ENCODE measurements at regions not wholly inside any gene's neighbourhood (a gene's known extent, or its start where the extent isn't known, plus 50 kb on each side); places are given as distances from the start of the nearest gene placed in this dataset.

GRCh38 chr21:23016617-23017016 lies 2018.4 kb downstream of the NCAM2 start:
- ChIA-PET SMC1A (ENCODE audit: uncharacterized antibody, unreplicated experiment) (no interaction called here), POLR2A (no interaction called here), RAD21 (ENCODE audit: unreplicated experiment) (interaction anchor here (1.2 kb wide), 1 partner anchor 10 kb away, joined by 3 read pairs; no protein-coding TSS in a partner anchor), CTCF (no interaction called here)
- no peak overlapping the region for H3K4me3 ChIP-seq
- H3K36me3 ChIP-seq (ENCODE audit: control insufficient read depth in 2 of 2, insufficient read depth in 2 of 2, low read length in 1 of 2) = no peaks in the 10 kb centered on the region
- intact Hi-C loops (cut with micrococcal nuclease; ENCODE audit: unreplicated experiment) = no loop called here
- no peak for TF ChIP-seq SIN3A (IDR thresholded peaks at IDR 0.05; ENCODE audit: low read depth, low read length)
- no peak for TF ChIP-seq TCF7 (IDR thresholded peaks at IDR 0.05; ENCODE audit: borderline replicate concordance)
- TF ChIP-seq E2F4 (IDR thresholded peaks at IDR 0.05; ENCODE audit: low read depth, low read length) = no peak
- no peak for TF ChIP-seq BHLHE40 (IDR thresholded peaks at IDR 0.05; ENCODE audit: borderline replicate concordance in 1 of 2, low read depth in 2 of 2, low read length in 1 of 2)
- TF ChIP-seq KAT2A (conservative IDR thresholded peaks at IDR 0.05; ENCODE audit: control insufficient read depth, low read depth, low read length) = no peak
- TF ChIP-seq, protein P1, sequence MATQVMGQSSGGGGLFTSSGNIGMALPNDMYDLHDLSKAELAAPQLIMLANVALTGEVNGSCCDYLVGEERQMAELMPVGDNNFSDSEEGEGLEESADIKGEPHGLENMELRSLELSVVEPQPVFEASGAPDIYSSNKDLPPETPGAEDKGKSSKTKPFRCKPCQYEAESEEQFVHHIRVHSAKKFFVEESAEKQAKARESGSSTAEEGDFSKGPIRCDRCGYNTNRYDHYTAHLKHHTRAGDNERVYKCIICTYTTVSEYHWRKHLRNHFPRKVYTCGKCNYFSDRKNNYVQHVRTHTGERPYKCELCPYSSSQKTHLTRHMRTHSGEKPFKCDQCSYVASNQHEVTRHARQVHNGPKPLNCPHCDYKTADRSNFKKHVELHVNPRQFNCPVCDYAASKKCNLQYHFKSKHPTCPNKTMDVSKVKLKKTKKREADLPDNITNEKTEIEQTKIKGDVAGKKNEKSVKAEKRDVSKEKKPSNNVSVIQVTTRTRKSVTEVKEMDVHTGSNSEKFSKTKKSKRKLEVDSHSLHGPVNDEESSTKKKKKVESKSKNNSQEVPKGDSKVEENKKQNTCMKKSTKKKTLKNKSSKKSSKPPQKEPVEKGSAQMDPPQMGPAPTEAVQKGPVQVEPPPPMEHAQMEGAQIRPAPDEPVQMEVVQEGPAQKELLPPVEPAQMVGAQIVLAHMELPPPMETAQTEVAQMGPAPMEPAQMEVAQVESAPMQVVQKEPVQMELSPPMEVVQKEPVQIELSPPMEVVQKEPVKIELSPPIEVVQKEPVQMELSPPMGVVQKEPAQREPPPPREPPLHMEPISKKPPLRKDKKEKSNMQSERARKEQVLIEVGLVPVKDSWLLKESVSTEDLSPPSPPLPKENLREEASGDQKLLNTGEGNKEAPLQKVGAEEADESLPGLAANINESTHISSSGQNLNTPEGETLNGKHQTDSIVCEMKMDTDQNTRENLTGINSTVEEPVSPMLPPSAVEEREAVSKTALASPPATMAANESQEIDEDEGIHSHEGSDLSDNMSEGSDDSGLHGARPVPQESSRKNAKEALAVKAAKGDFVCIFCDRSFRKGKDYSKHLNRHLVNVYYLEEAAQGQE (IDR thresholded peaks at IDR 0.05; ENCODE audit: low read depth, low read length) = no peak
- no peak for TF ChIP-seq IKZF1 (conservative IDR thresholded peaks at IDR 0.05)
- no peaks in the 10 kb centered on the region for H3K27me3 ChIP-seq (replicated peaks in 1 of 2; ENCODE audit: control insufficient read depth in 2 of 2, insufficient read depth in 2 of 2, low read length in 1 of 2)
- FAIRE-seq (no peak), DNase-seq (ENCODE audit: low read depth, low spot score) (no peak), ATAC-seq (no peak)
- WGBS (ENCODE audit: insufficient coverage, insufficient replicate concordance, low lambda C conversion rate, missing lambda C conversion rate) = 12% methylated on average over 4 of the region's 4 CpGs
- H4K20me1 ChIP-seq (ENCODE audit: control insufficient read depth, insufficient read depth) = no peaks in the 10 kb centered on the region
- H3K4me2 ChIP-seq (ENCODE audit: control insufficient read depth, insufficient read depth) = no peak overlapping the region
- BruUV-seq (replicated peaks) = no TSS peak
- in situ Hi-C loops (cut with MboI) = no loop called here
- H3K79me2 ChIP-seq (ENCODE audit: control insufficient read depth, insufficient read depth, low read length) = no peaks in the 10 kb centered on the region
- no peak overlapping the region for H3K9ac ChIP-seq (ENCODE audit: control insufficient read depth, insufficient read depth, low read length)
- no peak overlapping the region for H3K27ac ChIP-seq (ENCODE audit: control insufficient read depth, insufficient read depth)
- H2AFZ ChIP-seq (ENCODE audit: control insufficient read depth, low read depth, low read length) = no peak overlapping the region
- H3K9me3 ChIP-seq (replicated peaks; ENCODE audit: control insufficient read depth, insufficient read depth, low read length) = no peaks in the 10 kb centered on the region
- H3K4me1 ChIP-seq (ENCODE audit: control insufficient read depth, insufficient read depth, low read length) = no peaks in the 10 kb centered on the region
